NCI-H526 (cell line): ENCODE measurements at regions not wholly inside any gene's neighbourhood (a gene's known extent, or its start where the extent isn't known, plus 50 kb on each side); places are given as distances from the start of the nearest gene placed in this dataset.
"Not testable (repeated sequence)": the region's sequence is repeated elsewhere in the genome, so short reads cannot be mapped to it uniquely, and the experiment has no call there.

Source experiments
- DNase-seq, 2 experiments: peaks; one replicate each; lab custom pipeline; 2025; lab: John Stamatoyannopoulos, UW

DNA sequence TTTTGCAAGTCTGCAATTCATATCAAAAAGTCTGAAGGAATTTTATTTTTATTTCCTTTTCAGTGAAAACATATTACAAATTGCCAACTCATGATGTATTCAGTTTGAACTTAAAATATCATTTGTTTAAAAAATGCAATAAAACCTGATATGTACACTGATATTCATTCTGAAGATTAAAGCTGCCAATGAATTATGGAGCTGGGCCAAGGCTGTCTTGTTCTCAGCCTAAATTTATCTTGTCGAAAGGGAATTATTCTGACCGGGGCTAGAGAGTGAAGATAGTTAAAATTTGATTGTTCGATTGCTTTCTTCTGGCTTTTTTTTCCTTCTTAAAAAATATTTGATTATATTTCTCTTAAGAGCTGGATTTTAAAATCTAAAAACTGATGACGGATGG lies 54.0 kb upstream of the RBFOX1 start:
- DNase-seq, result no peak

DNA sequence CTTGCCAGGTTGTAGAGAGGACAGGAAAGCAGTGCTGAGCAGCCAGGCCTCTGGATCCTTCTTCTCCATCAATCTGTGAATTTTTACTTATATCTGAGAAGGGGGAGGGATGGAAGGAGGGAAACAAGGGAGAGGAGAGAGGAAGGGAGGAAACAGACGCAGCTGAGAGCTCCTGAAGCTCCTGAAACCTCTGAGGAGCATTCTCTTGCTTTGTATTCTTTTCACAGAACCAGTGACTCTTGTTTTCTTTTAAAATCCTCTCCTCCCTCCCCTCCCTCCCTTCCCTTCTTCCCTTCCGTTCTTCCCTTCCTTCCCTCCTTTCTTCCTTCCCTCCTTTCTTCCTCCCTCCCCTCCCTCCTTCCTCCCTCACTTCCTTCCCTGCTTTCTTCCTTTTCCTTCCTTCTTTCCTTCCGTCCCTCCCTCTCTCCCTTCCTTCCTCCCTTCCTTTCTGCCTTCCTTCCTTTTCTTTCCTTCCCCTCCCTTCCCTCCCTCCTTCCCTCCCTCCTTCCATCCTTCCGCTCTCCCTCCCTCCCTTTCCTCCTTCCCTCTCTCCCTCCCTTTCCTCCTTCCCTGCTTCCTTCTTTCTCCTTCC lies 60.0 kb upstream of the RBFOX1 start:
- DNase-seq, result no peak

DNA sequence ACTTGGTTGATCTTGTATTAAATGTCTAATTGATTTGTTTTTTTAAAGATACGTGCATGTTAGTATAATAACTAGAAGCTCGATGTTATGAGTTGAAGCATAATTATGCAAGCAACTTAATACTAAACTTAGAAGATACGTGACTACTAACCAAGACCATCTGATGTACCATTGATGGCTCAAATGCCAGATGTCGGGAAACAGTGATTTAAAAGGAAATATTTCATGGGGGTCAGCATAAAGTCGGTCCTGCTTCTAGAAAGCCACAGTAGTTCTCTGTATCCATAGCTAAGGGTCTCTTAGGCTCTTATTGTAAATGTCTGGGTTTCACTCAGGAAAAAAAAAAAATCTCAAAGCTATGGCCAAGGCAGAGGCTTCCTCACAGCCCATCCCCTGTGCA lies 61.2 kb upstream of the RBFOX1 start:
- DNase-seq, result no peak

DNA sequence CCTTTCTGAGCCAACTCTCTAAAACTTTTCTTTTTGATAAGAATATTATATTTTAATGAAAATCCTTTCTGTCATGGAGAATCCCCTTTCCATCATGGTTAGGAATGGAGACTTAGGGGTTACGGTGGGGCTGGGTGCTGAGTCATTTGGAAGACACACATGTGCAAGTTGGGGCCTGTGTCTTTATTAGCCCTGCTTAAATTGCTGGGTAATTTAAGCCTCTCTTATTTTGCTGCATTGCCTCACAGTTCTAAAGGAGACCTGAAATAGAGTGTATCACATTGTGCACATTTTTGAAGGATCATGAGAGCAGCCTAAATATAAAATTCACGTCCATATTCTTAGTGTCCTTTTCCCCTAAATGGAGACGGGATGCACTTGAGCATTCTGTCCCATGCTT lies 61.8 kb upstream of the RBFOX1 start:
- no peak for DNase-seq

DNA sequence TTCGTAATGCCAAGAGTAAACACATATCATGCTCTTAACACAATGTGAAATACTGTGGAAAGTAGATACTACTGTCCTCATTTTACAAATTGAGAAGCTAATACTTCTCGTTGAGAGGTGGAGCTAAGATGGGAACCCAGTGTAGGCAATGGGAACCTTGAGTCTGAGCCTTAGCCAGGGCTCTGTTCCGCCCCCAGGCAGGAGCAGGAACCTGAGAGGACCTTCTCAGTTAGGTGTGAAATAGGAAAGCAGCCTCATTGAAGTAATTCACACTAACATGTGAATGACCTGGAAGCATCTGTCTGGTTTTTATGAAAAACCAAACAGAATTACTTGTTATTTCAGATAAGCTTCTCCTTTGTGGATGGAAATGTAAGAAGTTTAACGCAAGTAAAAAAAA lies 62.6 kb upstream of the RBFOX1 start:
- no peak for DNase-seq

DNA sequence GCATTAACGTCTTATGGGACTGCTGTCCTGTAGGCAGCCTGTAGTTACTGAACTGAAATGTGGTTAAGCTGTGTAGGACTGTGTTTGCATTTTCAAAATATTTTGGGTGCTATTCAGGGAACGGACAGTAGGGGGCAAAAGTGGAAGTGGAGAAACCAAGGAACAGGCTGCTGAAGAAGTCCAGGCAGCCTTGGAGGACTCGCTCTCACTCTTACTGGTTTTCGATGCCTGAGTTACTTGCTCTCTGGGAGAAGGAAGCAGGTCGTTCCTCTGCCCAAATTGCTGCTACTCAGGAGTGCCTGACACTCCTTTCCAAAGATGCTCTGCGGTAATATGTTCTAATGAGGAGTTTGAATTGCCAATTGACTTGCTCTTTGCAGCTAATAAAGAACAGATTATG lies 64.5 kb upstream of the RBFOX1 start:
- DNase-seq, result peak; percentile 45 to 75

DNA sequence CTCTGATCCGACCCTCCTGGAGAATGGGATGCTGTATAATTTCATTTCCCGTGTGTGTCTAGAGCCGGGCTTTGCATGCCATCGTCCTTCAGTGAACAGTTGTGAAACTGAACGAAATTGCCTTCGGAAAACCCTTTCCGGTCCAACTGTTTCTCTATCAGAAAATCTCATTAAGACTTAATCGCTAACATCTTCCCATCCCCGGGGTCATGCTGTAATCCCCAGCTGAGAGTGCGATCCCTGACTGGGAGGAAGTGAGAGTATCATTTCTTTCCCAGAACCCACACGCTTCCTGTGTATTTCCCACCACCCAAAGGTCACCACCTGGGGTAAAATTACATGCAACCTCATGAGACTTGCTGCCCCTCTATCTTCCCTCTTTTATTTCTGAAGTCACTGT lies 75.6 kb upstream of the RBFOX1 start:
- DNase-seq, result no peak

DNA sequence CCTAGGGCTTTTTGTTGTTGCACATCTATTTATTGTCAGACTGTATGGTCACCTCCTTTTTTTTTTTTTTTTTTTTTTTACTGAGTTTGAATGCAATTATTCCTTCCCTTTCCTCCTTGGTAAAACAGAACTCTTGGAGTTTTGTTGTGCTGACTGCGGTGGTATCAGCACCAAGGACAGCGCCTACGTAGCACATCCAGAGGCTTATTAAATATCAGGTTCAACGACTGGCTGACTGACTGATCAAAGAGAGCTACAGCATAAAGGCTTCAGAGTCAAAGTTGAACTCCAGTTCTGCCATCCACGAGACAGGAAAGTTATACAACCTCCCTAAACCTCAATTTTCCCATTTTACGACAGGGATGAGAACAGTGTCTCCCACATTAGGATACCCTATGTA lies 86.1 kb upstream of the RBFOX1 start:
- no peak for DNase-seq

DNA sequence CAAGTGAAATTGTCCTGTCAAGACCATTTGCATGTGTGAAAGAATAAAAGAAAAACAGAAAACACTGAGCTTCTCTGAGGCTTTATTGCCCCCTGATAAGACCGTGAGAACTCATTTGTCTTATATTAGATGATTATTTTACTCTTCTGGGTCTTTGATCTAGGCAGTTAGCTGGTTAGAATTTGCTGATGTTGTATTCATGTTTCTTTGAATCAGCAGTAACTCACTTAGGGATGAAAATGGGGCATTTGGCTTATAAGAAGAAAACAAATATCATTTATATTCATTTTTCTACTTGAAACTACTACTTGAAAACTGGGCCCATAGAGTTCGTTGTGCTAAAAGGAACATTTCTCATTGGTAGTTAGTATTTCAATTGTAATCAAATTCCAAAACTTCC lies 93.1 kb upstream of the RBFOX1 start:
- no peak for DNase-seq

DNA sequence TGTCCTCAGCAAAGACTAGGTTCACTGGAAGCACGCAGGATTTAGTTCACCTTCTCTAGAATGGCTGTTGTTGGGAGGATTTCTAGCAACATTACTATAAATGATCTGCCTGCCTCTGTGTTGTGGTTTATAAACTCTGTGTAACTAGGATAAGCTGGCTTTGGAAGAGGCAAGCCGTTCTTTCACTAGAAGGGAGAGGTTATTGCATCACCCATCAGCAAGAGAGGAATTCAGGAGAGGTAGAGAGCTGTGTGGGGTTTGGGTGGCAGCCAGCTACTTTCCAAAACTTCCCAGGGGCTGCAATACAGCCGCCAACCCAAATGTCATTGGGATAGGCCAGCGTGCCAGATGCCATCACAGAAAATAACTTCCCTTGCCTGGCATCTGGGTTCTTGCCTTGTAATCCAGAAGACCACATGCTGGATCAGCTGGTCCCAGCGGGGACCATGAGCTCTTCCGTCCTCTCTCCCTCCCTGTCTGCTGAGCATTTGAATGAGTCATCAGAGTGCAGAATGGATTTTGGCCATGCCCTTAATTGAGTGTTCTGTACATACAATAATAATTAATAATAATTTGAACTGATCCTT lies 95.7 kb upstream of the RBFOX1 start:
- DNase-seq, result no peak

DNA sequence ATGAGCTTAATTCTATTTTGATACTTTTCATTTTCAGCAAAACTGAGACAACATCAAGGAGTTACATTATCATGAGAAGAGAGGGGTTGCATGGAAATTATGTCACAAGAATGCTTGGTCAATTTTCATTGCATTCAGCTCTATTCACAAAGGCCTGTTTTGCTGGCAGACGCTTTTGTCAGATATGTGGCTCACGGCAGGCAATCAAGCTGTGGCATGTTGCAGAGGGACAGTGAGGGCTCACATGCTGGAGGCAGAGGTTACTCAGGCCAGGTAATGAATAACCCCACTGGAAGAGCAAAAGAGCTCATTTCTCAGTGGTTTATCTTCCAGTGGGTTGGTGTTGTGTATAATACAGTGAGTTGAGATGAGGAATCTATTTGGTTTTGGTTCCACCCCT lies 98.7 kb upstream of the RBFOX1 start:
- no peak for DNase-seq

DNA sequence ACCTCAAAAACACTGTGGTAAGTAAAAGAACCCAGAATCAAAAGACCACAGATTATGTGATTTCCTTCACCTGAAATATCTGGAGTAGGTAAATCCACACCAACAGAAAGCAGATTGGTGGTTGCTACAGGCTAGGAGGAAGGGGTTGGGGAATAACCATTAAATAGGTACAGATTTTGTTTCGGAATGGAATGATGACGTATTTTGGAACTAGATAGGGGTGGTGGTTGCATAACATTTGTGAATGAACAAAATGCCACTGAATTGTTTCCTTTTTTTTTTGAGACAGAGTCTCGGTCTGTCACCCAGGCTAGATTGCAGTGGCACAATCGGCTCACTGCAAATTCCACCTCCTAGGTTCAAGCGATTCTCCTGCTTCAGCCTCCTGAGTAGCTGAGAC lies 100.9 kb upstream of the RBFOX1 start:
- no peak for DNase-seq

DNA sequence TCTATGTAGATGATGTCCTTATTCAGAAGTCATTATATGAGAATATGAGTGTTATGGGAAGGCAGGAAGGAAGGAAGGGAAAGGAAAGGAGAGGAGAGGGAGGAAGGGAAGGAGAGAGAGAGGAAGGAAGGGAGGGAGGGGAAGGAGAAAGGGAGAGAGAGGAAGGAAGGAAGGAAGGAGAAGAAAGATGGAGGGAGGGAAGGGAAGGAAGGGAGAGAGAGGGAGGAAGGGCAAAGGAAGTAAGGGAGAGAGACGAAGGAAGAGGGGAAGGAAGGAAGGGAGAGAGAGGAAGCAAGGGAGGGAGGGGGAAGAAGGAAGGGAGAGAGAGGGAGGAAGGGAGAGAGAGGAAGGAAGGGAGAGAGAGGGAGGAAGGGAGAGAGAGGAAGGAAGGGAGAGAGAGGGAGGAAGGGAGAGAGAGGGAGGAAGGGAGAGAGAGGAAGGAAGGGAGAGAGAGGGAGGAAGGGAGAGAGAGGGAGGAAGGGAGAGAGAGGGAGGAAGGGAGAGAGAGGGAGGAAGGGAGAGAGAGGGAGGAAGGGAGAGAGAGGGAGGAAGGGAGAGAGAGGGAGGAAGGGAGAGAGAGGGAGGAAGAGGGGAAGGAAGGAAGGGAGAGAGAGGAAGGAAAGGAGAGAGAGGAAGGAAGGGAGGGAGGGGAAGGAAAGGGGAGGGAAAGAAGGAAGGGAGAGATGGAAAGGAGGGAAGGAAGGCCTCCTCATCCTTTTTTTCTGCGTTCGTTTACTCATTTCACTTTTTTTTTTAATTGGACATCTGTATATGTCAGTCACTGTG lies 103.0 kb upstream of the RBFOX1 start:
- not testable (repeated sequence) for DNase-seq

DNA sequence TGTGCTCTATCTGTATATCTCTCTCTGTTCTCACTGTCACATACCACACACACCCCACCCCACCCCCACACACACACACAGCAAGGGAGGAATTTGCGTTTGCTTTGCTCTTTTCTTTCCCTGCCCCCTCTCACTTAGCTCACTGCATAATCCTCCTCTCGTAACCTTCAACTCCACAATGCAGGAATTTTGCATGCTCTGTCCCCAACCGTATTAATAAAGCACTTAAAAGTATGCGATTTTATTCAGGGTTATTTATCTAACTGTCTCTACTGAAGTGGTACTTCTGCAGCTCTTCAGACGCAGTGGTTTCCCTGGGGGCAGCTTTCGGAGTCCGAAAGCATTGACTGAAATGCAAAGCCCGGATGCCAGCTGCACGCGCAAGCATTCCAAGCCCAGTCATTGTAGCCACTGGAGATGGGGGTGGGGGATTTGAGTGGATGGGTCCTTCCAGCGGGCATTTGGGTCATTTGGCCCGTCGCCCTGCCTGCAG lies 105.4 kb upstream of the RBFOX1 start:
- no peak for DNase-seq

DNA sequence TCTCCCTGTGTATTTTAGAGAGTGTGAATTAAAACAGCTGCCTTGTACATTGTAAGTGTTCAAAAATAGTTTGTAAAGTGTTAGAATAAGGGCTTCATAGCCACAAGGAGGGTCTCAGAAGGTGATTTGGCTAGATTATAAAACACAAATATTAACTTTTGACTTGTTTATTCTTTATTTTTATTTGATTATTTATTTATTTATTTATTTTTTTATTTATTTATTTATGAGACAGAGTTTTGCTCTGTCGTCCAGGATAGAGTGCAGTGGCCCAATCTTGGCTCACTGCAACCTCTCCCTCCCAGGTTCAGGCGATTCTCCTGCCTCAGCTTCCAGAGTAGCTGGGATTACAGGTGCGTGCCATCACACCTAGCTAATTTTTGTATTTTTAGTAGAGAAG lies 111.5 kb upstream of the RBFOX1 start:
- no peak for DNase-seq

DNA sequence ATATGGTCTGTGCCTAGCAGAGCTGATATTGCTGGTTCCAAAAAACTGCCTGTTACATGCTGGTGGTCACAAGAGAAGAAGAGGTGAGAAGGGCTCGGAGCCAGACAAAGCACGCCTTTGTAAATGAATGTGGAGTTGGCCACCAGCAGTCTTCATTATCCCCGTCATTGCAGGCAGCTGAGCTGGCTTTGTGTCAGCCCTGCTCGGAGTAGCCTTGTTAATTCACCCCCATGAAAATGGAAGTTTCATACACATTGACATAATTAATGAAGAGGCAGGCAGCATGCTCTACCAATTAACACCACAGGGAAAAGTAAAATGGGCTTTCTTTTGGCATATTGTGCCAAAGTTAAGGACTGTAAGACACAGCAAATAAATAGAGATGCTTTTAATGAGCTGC lies 113.7 kb upstream of the RBFOX1 start:
- no peak for DNase-seq

DNA sequence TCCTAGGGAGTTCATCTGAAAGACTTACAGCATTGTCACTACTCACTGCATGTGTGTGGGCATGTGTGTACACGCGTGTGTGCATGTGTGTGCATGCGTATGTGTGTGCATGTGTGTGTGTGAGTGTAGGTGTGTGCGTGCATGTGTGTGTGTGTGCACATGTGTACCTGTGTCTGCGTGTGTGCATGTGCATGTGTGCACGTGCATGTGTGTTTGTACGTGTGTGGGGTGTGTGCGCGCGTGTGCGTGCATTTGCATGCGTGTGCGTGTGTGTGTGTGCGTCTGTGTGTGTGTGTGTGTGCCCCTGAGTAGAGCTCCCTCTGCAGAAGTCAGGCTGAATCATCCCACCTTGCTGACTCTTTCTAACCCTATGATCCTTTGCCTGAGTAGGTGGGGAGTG lies 114.8 kb upstream of the RBFOX1 start:
- no peak for DNase-seq

DNA sequence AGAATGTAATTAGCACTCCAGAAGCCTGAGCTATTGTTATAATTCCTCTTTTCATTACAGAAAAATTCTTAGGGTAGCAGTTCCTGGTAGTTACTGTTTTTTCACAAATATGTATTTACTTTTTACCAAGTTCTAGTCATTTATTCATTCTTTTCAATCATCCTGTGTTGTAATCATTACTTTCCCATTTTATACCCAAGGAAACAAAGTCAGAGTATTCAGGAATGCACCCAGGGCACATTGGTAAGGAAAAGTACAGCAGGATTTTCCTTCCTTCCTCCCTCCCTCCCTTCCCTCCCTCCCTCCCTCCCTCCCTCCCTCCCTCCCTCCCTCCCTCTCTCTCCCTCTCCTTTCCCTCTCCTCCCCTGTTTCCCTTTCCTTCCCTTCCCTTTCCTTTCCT lies 115.9 kb upstream of the RBFOX1 start:
- DNase-seq, result no peak

DNA sequence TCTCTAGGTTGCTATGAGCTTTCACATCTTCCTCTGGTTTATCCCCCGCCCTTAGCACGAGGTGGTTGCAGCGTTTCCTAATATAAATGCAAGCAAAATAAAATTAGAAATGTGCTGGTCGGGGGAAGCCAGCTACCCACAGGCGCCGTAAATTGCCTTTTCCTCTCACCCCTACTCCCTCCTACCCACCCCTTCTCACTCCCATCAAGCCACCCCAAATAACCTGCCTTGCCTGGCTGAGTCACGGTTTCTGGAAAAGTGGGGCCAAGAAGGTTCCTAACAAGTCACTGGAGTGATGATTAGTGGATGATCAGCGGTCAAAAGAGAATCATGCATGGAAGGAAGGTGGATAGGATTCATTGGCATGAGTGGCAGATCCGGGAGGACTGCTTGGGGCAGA lies 120.9 kb upstream of the RBFOX1 start:
- DNase-seq, result no peak

DNA sequence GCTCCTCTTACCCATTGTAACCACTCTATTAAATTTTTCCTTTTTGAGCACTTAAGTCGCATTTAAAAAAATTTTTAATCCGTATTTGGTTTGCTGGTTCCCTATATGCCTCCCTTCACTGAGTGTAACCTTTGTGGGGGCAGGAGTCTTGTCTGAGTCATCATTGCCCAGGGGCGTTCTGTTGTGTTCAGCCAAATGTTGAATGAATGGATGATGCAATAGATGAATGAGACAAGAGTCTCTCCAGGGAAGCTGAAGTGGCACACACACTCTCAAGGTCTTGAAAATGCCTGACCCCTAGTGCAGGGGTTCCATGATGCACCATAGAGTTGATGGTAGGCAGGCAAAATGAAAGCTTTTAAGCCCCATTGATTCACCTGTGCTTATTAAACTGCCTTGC lies 123.0 kb upstream of the RBFOX1 start:
- no peak for DNase-seq

DNA sequence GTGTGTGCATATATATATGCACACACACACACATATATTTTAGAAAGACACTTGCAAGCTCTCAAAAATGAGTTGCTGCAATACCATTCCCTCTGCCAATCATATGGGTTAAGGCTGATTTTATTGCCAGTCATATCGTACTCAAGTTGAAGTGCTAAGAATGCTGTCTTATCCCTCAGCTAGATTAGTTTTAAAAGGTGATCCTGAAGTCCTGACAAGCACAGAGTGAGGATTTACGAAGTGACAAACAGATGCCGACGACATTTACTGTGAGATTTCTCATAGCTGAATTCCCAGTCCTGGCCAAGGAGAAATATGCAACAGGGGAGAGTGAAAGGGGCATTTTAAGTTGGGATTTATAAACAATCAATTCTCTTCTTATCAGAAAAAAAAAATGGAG lies 126.2 kb upstream of the RBFOX1 start:
- DNase-seq, result no peak

DNA sequence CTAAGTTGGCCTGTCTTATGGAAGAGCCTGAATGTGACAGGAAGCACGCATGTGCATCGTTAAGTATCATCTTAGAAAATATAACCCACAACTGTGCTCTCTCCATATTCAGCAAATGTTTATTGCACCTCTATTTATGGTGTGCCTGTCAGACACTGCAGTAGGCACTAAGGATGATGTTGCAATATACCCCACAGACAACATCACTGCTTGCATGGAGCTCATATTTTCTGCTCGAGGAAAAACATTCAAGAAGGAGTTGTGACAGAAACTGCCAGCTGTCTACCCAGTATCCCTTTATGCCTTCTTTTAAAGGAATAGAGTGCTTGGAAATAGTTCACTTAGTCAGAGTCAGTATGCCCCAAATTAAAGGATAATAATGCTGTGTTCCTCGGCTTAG lies 132.3 kb upstream of the RBFOX1 start:
- no peak for DNase-seq

DNA sequence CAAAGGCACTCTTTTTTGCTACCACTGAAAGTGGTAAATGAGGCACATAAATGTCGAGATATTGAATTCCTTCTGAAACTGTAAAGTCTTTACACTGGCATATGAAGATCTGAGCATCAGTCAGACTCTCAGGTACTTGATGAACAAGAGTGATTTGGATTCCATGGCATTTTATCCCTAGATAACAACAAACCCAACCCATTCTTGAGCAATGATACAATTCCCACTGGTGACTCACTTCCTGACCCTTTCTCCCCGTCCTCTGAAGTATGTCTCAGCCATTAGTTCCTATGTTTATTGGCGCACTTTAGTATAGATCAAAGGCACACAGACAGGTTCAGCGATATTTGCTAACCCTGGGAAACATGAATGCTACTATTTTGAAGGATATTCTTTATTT lies 147.0 kb upstream of the RBFOX1 start:
- DNase-seq, result no peak

DNA sequence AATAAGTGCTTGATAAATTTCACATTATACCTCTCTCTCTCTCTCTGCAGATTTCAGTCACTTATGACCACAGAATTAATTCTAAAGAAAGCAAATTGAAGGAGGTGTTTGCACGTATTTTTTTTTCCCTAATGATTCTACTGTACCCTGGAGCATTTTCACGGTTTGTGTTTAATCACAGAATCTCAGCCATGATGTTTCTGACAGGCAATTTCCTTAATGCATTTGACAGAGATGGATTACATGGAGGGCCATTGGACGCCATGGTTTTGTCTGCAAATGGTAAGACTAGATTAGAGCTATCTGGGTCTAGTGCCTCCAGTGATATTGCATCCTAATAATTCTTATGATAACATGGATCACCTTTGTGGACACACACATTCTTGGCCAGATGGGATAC lies 147.5 kb upstream of the RBFOX1 start:
- DNase-seq, result no peak
